Upper lobe of right lung (tissue), 1 donor: ENCODE measurements at regions not wholly inside any gene's neighbourhood (a gene's known extent, or its start where the extent isn't known, plus 50 kb on each side); places are given as distances from the start of the nearest gene placed in this dataset.

ENCODE experiments used
- ATAC-seq: fragments of 200-7000 bp; cut with Tn5 transposase; one replicate; pipeline ENCODE4 v1.9.1; 2020; ENCODE audit warnings: mild to moderate bottlenecking, moderate library complexity
- DNase-seq: peaks from one replicate; pipeline ENCODE4 v3.0.0-alpha.2; 2020
- H3K27ac ChIP-seq: fragments of 200-600 bp; one replicate; pipeline ENCODE4 v1.8.0; 2022
- H3K27me3 ChIP-seq: fragments of 200-600 bp; one replicate; pipeline ENCODE4 v1.8.0; 2022; ENCODE audit warnings: mild to moderate bottlenecking
- H3K36me3 ChIP-seq: fragments of 200-600 bp; one replicate; pipeline ENCODE4 v1.8.0; 2022
- H3K4me1 ChIP-seq: fragments of 200-600 bp; one replicate; pipeline ENCODE4 v1.8.0; 2022
- H3K4me3 ChIP-seq: fragments of 200-600 bp; one replicate; pipeline ENCODE4 v1.8.0; 2022; ENCODE audit warnings: mild to moderate bottlenecking
- H3K9me3 ChIP-seq: fragments of 200-600 bp; one replicate; pipeline ENCODE4 v1.8.0; 2022
- intact Hi-C: fragments of 100-400 bp; cut with DNase I; formaldehyde crosslinking; loops from one replicate; pipeline ENCODE4 v1.11.0; 2022
- TF ChIP-seq, protein P1 (sequence below): fragments of 200-600 bp; IDR thresholded peaks from one replicate; pipeline ENCODE4 v1.8.0; 2022; ENCODE audit warnings: antibody characterized with exemption
- donor health status: DM: no; HTN: yes; CAD: no; lungs with severe emphysema.

DNA sequence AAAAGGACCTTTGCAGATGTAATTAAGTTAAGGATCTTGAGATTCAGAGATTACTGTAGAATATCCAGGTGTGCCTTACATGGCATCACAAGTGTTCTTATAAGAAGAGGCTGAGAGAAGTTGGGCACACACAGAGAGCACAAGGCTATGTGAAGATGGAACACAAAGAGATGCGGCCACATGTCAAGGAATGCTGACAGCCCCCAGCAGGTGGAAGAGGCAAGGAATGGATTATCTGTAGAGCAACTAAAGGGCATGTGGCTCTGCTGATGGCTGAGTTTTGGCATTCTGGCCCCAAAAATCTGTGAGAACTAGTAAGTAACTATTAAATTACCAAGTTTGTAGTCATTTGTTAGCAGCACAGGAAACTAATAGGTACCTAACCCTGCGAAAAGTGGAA lies 640.7 kb upstream of the PCDH15 start:
- no peaks in the 10 kb centered on the region for H3K27me3 ChIP-seq
- H3K36me3 ChIP-seq: no peaks in the 10 kb centered on the region
- intact Hi-C loops: no loop called here
- no peaks in the 10 kb centered on the region for H3K4me1 ChIP-seq
- H3K27ac ChIP-seq: no peak overlapping the region
- TF ChIP-seq, protein P1, sequence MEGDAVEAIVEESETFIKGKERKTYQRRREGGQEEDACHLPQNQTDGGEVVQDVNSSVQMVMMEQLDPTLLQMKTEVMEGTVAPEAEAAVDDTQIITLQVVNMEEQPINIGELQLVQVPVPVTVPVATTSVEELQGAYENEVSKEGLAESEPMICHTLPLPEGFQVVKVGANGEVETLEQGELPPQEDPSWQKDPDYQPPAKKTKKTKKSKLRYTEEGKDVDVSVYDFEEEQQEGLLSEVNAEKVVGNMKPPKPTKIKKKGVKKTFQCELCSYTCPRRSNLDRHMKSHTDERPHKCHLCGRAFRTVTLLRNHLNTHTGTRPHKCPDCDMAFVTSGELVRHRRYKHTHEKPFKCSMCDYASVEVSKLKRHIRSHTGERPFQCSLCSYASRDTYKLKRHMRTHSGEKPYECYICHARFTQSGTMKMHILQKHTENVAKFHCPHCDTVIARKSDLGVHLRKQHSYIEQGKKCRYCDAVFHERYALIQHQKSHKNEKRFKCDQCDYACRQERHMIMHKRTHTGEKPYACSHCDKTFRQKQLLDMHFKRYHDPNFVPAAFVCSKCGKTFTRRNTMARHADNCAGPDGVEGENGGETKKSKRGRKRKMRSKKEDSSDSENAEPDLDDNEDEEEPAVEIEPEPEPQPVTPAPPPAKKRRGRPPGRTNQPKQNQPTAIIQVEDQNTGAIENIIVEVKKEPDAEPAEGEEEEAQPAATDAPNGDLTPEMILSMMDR: no peak
- no peaks in the 10 kb centered on the region for H3K9me3 ChIP-seq
- no peak for DNase-seq
- no peak for ATAC-seq
- no peak overlapping the region for H3K4me3 ChIP-seq

DNA sequence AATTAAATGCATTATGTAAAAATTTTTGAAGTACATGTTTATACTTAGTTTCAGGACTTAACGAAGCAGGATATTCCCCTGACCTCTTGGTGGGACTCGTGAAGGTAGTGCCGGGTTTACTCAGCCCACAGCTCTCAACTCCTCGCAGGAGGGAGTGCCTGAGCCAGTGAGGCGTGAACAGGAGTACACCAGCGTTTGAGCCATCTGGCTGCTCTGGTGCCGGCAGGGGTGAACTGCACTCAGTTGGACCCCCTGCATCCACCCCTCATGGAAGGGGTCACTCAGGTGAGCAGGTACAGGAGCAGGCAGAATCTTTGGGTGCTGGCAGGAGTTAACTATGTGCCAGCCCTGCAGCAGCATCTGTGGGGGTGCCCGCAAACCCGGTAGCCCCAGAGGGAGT lies 625.1 kb upstream of the PCDH15 start:
- Histone ChIP-seq H3K36me3 (no peaks in the 10 kb centered on the region), H3K4me3 (no peak overlapping the region), H3K9me3 (no peaks in the 10 kb centered on the region), H3K4me1 (no peaks in the 10 kb centered on the region), H3K27me3 (no peaks in the 10 kb centered on the region), H3K27ac (no peak overlapping the region)
- intact Hi-C loops: no loop called here
- DNase-seq: no peak
- ATAC-seq: no peak
- TF ChIP-seq, protein P1: no peak

DNA sequence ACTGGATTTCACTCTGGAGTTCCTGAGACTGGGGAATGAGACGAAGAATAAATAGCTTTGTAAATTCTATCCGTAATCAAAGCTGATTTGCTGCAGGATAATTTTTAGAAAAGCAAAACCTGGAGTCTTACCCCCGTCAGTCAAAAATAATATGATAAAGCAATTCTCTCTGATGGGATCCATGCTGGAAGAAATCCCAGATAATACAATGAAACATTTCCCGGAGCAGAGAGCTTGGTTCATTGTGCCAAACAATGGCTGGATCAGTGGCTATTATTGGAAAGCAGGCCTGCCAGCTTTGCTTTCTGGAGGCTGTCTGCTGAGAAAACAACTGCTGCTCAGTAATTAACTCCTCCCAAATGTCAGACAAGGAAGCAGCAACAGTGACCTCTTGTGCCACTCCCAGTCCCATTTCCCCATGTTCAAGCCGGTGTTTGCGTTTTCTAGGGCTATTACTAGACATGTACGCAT lies 609.4 kb upstream of the PCDH15 start:
- Histone ChIP-seq H3K27me3 (no peaks in the 10 kb centered on the region), H3K36me3 (no peaks in the 10 kb centered on the region), H3K27ac (no peak overlapping the region), H3K4me1 (no peaks in the 10 kb centered on the region), H3K9me3 (no peaks in the 10 kb centered on the region), H3K4me3 (no peak overlapping the region)
- intact Hi-C loops: no loop called here
- TF ChIP-seq, protein P1: no peak
- ATAC-seq (peak; percentile 16), DNase-seq (no peak)

DNA sequence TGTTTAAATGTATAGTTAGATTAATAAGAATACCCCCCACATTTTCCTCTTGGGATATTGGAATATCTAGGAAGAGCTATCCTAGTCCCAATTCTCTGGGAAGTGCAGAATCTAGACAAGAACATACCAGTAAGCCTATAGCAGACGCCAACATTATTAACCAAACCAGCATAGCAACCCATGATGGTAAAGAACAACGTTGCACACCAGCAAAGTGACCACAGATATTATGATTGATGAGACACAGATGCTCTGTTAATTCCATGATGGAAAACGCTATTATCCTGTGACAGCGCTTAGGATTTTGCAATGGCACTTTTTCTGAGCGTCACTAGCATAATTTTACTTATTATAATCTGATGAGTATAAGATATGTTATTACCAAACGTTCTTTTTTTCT lies 603.1 kb upstream of the PCDH15 start:
- TF ChIP-seq, protein P1: no peak
- Histone ChIP-seq H3K4me1 (no peaks in the 10 kb centered on the region), H3K9me3 (no peaks in the 10 kb centered on the region), H3K4me3 (no peak overlapping the region), H3K27me3 (no peaks in the 10 kb centered on the region), H3K36me3 (no peaks in the 10 kb centered on the region), H3K27ac (no peak overlapping the region)
- DNase-seq (no peak), ATAC-seq (no peak)
- intact Hi-C loops: no loop called here

DNA sequence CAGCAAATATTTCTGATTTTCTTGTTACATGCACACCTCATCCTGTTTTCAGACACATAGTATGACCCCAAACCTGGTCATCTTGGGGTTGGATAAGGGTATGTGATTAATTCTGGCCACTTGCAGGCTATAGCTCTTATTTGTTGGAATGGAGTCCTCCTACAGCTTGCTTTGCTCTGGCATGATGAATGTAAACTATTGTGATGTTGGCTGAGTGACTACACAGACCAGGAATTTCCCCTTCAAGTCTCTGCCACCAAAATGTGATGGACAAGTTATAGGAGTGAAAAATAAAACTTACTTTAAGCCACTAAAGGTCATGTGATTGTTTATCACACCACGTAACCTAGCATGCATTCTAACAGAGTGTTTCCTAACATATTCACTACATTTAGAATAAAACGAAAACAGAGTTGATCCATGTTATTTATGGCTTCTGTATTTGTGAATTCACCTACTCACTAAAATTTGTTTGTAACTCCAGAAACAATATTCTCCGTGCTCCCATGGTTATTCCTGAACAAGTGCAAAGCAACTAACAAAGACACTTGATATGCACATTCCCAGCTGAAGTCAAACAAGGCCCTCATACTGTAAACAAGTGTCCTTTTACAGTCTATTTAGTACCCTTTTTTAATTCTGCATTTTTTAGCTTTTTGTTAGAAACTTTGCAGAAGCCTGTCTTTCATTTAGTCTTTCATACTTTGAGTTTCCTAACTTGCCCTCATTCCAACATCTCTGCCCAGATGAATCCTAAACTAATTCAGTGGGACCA lies 599.2 kb upstream of the PCDH15 start:
- ATAC-seq (no peak), DNase-seq (no peak)
- Histone ChIP-seq H3K4me1 (no peaks in the 10 kb centered on the region), H3K9me3 (no peaks in the 10 kb centered on the region), H3K27ac (no peak overlapping the region), H3K36me3 (no peaks in the 10 kb centered on the region), H3K27me3 (no peaks in the 10 kb centered on the region), H3K4me3 (no peak overlapping the region)
- TF ChIP-seq, protein P1: no peak
- intact Hi-C loops: no loop called here

DNA sequence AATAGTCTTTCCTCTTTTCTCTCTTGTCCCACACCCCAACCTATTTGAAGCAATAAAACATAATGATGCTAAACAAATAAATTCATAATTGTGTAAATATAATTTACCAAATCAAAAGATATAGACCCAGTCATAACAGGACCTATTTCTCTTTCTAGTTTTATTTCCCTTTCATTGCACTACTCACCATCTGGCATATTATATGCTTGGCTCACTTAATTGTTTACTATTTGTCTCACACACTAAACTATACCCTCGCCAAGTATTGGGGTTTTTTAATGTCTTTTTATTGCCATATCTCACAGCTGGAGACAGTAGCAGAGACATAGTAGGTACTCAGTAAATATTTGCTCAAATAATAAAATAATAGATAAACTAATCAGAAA lies 597.5 kb upstream of the PCDH15 start:
- no peaks in the 10 kb centered on the region for H3K9me3 ChIP-seq
- ATAC-seq: no peak
- no peaks in the 10 kb centered on the region for H3K36me3 ChIP-seq
- TF ChIP-seq, protein P1: no peak
- H3K4me3 ChIP-seq: no peak overlapping the region
- H3K4me1 ChIP-seq: no peaks in the 10 kb centered on the region
- no peak for DNase-seq
- intact Hi-C loops: no loop called here
- no peak overlapping the region for H3K27ac ChIP-seq
- H3K27me3 ChIP-seq: no peaks in the 10 kb centered on the region
